Ishikawa (cell line): ENCODE measurements at regions not wholly inside any gene's neighbourhood (a gene's known extent, or its start where the extent isn't known, plus 50 kb on each side); places are given as distances from the start of the nearest gene placed in this dataset.

Source experiments
- CREB1 ChIP-seq: IDR thresholded peaks from 2 replicates; pipeline ENCODE4 v1.6.1; 2012; ENCODE audit warnings: low read depth
- EGR1 ChIP-seq: IDR thresholded peaks from 2 replicates; pipeline ENCODE4 v1.6.1; 2012
- EP300 ChIP-seq: IDR thresholded peaks from 2 replicates; pipeline ENCODE4 v1.6.1; 2012; ENCODE audit warnings: borderline replicate concordance
- FOXM1 ChIP-seq: IDR thresholded peaks from 2 replicates; pipeline ENCODE4 v1.6.1; 2012; ENCODE audit warnings: low read depth, borderline replicate concordance
- NFIC ChIP-seq: IDR thresholded peaks from 2 replicates; pipeline ENCODE4 v1.6.1; 2012
- RAD21 ChIP-seq: IDR thresholded peaks from 2 replicates; pipeline ENCODE4 v1.6.1; 2012; ENCODE audit warnings: low read depth
- TAF1 ChIP-seq: IDR thresholded peaks from 2 replicates; pipeline ENCODE4 v1.6.1; 2012; ENCODE audit warnings: low read depth, mild to moderate bottlenecking
- TEAD4 ChIP-seq: IDR thresholded peaks from 2 replicates; pipeline ENCODE4 v1.6.1; 2012
- YY1 ChIP-seq: IDR thresholded peaks from 2 replicates; pipeline ENCODE4 v1.6.1; 2012; ENCODE audit warnings: low read depth
- ZBTB7A ChIP-seq: IDR thresholded peaks from 2 replicates; pipeline ENCODE4 v1.6.1; 2012; ENCODE audit warnings: low read depth
- TF ChIP-seq, protein P1 (sequence below): IDR thresholded peaks from 2 replicates; pipeline ENCODE4 v1.6.1; 2012; ENCODE audit warnings: low read depth, mild to moderate bottlenecking
- TF ChIP-seq, protein P2 (sequence below): IDR thresholded peaks from 2 replicates; pipeline ENCODE4 v1.6.1; 2012
- TF ChIP-seq, protein P3 (sequence below): IDR thresholded peaks from 2 replicates; pipeline ENCODE4 v1.6.1; 2012

DNA sequence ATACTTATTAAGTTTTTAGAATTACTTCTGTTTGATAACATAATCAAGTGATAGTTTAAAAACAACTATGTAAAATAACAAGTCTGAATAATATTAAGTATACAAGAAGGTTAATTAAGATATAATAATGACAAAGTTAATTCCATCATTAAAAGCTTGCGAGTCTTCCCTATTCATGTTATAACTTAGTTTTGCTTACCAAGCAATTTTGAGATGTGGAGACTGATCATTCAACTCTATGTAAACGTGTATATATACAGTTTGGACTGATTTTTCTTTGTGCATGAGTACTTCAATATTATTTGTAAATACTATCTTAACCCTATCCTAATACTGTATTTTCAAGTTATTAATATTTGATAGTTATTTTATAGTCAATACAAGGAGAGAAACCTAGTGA lies 870.9 kb downstream of the GBE1 start:
- no peak for TF ChIP-seq RAD21
- TF ChIP-seq, protein P1, sequence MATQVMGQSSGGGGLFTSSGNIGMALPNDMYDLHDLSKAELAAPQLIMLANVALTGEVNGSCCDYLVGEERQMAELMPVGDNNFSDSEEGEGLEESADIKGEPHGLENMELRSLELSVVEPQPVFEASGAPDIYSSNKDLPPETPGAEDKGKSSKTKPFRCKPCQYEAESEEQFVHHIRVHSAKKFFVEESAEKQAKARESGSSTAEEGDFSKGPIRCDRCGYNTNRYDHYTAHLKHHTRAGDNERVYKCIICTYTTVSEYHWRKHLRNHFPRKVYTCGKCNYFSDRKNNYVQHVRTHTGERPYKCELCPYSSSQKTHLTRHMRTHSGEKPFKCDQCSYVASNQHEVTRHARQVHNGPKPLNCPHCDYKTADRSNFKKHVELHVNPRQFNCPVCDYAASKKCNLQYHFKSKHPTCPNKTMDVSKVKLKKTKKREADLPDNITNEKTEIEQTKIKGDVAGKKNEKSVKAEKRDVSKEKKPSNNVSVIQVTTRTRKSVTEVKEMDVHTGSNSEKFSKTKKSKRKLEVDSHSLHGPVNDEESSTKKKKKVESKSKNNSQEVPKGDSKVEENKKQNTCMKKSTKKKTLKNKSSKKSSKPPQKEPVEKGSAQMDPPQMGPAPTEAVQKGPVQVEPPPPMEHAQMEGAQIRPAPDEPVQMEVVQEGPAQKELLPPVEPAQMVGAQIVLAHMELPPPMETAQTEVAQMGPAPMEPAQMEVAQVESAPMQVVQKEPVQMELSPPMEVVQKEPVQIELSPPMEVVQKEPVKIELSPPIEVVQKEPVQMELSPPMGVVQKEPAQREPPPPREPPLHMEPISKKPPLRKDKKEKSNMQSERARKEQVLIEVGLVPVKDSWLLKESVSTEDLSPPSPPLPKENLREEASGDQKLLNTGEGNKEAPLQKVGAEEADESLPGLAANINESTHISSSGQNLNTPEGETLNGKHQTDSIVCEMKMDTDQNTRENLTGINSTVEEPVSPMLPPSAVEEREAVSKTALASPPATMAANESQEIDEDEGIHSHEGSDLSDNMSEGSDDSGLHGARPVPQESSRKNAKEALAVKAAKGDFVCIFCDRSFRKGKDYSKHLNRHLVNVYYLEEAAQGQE, result no peak
- TF ChIP-seq EP300, result no peak
- TF ChIP-seq EGR1, result no peak
- no peak for TF ChIP-seq TAF1
- TF ChIP-seq, protein P2, sequence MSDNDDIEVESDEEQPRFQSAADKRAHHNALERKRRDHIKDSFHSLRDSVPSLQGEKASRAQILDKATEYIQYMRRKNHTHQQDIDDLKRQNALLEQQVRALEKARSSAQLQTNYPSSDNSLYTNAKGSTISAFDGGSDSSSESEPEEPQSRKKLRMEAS, result no peak
- TF ChIP-seq NFIC, result no peak
- TF ChIP-seq YY1, result no peak
- no peak for TF ChIP-seq TEAD4
- TF ChIP-seq, protein P3, sequence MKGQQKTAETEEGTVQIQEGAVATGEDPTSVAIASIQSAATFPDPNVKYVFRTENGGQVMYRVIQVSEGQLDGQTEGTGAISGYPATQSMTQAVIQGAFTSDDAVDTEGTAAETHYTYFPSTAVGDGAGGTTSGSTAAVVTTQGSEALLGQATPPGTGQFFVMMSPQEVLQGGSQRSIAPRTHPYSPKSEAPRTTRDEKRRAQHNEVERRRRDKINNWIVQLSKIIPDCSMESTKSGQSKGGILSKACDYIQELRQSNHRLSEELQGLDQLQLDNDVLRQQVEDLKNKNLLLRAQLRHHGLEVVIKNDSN, result no peak
- no peak for TF ChIP-seq FOXM1
- TF ChIP-seq ZBTB7A, result no peak
- TF ChIP-seq CREB1, result no peak
